ENCODE measurements at regions not wholly inside any gene's neighbourhood (a gene's known extent, or its start where the extent isn't known, plus 50 kb on each side); places are given as distances from the start of the nearest gene placed in this dataset.

- no peak for TF ChIP-seq POLR2A (IDR thresholded peaks at IDR 0.05)
- TF ChIP-seq EP300 (IDR thresholded peaks at IDR 0.05): no peak
- TF ChIP-seq, protein P1, sequence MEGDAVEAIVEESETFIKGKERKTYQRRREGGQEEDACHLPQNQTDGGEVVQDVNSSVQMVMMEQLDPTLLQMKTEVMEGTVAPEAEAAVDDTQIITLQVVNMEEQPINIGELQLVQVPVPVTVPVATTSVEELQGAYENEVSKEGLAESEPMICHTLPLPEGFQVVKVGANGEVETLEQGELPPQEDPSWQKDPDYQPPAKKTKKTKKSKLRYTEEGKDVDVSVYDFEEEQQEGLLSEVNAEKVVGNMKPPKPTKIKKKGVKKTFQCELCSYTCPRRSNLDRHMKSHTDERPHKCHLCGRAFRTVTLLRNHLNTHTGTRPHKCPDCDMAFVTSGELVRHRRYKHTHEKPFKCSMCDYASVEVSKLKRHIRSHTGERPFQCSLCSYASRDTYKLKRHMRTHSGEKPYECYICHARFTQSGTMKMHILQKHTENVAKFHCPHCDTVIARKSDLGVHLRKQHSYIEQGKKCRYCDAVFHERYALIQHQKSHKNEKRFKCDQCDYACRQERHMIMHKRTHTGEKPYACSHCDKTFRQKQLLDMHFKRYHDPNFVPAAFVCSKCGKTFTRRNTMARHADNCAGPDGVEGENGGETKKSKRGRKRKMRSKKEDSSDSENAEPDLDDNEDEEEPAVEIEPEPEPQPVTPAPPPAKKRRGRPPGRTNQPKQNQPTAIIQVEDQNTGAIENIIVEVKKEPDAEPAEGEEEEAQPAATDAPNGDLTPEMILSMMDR (IDR thresholded peaks at IDR 0.05): no peak
- TF ChIP-seq POLR2AphosphoS5 (IDR thresholded peaks at IDR 0.05): no peak
- no peaks in the 10 kb centered on the region for H3K36me3 ChIP-seq
- H3K4me1 ChIP-seq: no peaks in the 10 kb centered on the region
- no peak overlapping the region for H3K27ac ChIP-seq
- no peak overlapping the region for H3K4me3 ChIP-seq
- WGBS: 88% methylated on average over 2 of the region's 2 CpGs
- no peak for DNase-seq (ENCODE audit: low spot score in 2 of 2)
- no peaks in the 10 kb centered on the region for H3K27me3 ChIP-seq
- H3K9me3 ChIP-seq: no peaks in the 10 kb centered on the region
Measured at GRCh38 chr6:141580988-141581552, 551.7 kb upstream of the GJE1 start.

DNA sequence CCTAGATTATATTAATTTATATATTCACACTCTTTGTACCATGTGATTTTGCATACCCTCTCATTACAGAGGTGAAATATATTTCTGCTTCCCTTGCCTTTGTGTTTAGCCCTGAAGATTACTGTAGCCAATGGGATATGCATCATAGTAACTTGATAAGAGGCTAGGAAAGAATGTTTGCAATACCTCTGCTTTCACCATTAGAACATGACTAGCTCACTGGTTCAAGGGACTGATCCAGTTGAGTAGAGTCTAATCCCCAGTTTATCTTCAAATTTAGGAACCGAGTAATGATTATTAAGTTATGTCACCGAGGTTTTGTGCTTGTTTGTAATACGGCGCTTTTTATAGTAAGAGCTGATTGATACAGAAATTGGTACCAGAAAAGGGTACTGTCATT lies 552.6 kb upstream of the GJE1 start:
- H3K4me1 ChIP-seq: no peaks in the 10 kb centered on the region
- no peak overlapping the region for H3K4me3 ChIP-seq
- no peak overlapping the region for H3K27ac ChIP-seq
- no peak for TF ChIP-seq POLR2A (IDR thresholded peaks at IDR 0.05)
- TF ChIP-seq POLR2AphosphoS5 (IDR thresholded peaks at IDR 0.05): no peak
- H3K36me3 ChIP-seq: no peaks in the 10 kb centered on the region
- no peaks in the 10 kb centered on the region for H3K27me3 ChIP-seq
- no peak for DNase-seq (ENCODE audit: low spot score in 2 of 2)
- 91% methylated on average over 4 of the region's 4 CpGs for WGBS
- H3K9me3 ChIP-seq: no peaks in the 10 kb centered on the region

- Histone ChIP-seq H3K4me1 (no peaks in the 10 kb centered on the region), H3K36me3 (no peaks in the 10 kb centered on the region), H3K9me3 (no peaks in the 10 kb centered on the region), H3K27me3 (no peaks in the 10 kb centered on the region), H3K4me3 (no peak overlapping the region), H3K27ac (no peak overlapping the region)
- DNase-seq (ENCODE audit: low spot score in 2 of 2): no peak
- no peak for TF ChIP-seq POLR2A (IDR thresholded peaks at IDR 0.05)
- no peak for TF ChIP-seq POLR2AphosphoS5 (IDR thresholded peaks at IDR 0.05)
Measured at GRCh38 chr6:141576751-141577150, 556.0 kb upstream of the GJE1 start.

DNA sequence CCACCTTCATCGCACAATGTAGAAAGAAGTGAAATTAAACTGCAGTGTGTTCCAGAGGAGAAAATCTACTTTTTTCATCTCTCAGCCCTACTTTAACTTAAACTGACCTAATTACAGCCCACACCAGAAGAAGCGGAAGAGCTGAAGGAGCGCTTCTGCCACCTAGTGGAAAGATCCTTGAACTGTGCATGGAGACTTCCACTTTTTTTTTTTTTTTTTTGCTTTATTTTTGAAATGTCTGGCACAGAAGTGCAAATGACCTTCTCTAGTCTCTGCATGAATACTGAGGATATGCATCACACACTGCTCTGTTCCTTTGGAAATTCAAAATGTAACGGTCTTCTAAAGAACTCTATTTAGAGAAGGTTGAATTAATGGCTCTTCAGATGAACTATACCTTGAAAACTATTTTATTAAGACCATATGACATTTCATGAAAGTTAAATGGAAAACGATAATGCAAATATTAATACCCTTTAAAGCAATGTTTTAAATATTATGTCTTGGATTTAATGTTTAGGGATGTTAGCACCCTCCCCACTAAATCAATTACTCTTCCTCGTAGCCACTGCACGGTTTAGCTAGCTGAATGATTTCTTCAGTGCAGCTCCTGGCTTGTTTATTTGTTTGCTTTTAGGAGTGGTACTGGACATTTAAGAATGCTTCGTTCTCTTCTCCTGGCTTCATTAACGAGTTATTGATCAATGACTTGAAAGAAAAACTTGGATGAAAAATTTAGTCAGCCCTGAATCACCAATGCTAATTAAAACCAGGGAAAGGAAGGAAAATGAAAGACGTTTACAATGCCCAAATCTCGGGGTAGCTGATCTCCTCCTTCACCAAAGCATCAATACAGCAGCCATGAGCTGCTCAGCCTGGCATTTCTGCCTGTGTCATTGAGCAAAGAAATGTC lies 569.6 kb upstream of the GJE1 start:
- Histone ChIP-seq H3K27me3 (no peaks in the 10 kb centered on the region), H3K4me3 (peak overlapping the region; percentile 33), H3K4me1 (peaks cover 12% of the 10 kb centered on the region), H3K9me3 (no peaks in the 10 kb centered on the region), H3K27ac (peak overlapping the region; percentile 0), H3K36me3 (no peaks in the 10 kb centered on the region)
- WGBS: 17% methylated on average over 11 of the region's 11 CpGs
- DNase-seq (ENCODE audit: low spot score in 2 of 2): peak in 1 of 2 donors; percentile 62
- TF ChIP-seq EP300 (IDR thresholded peaks at IDR 0.05): no peak
- TF ChIP-seq, protein P1 (IDR thresholded peaks at IDR 0.05): peak; percentile 75 to 79

DNA sequence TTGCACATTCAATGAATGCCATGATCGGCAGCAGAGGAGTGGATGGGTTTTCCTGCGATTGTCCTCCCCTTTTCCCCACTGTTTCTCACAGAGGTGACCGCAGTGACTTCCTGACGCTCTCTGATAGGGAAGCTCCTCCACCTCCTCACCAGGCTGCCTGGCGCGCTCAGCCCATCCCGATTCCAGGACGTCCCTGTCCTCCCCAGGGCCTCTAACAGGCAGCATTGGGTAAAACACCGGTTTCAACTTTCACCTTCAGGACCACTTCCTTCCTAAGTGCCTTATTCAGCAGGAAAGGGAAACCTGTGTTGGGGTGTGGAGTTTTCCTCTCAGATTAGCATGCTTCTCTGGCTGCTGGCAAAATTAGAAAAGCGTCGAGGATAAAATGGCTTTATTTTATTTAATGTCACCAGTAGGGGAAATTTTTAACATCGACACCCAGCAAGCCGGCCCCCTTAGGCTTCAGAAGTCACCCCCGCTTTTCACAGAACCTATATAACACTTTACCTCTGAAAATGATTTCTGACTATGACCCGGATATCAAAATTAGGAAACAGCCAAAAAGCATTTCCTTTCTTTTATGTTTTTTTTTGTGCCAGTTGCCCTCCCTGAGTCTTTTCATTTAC lies 570.4 kb upstream of the GJE1 start:
- Histone ChIP-seq H3K4me3 (peak overlapping the region; percentile 33), H3K36me3 (no peaks in the 10 kb centered on the region), H3K27ac (peak overlapping the region; percentile 0), H3K4me1 (peaks cover 12% of the 10 kb centered on the region), H3K27me3 (no peaks in the 10 kb centered on the region), H3K9me3 (no peaks in the 10 kb centered on the region)
- DNase-seq (ENCODE audit: low spot score in 2 of 2): peak in 1 of 2 donors; percentile 53
- WGBS: 33% methylated on average over 15 of the region's 15 CpGs
- TF ChIP-seq POLR2AphosphoS5 (IDR thresholded peaks at IDR 0.05) (no peak), EP300 (IDR thresholded peaks at IDR 0.05) (no peak), POLR2A (IDR thresholded peaks at IDR 0.05) (no peak)
- TF ChIP-seq, protein P1 (IDR thresholded peaks at IDR 0.05): no peak

- WGBS: 73% methylated on average over 3 of the region's 3 CpGs
- TF ChIP-seq EP300 (IDR thresholded peaks at IDR 0.05) (no peak), POLR2AphosphoS5 (IDR thresholded peaks at IDR 0.05) (no peak), POLR2A (IDR thresholded peaks at IDR 0.05) (no peak)
- TF ChIP-seq, protein P1 (IDR thresholded peaks at IDR 0.05): no peak
- no peak overlapping the region for H3K4me3 ChIP-seq
- no peaks in the 10 kb centered on the region for H3K36me3 ChIP-seq
- no peak for DNase-seq (ENCODE audit: low spot score in 2 of 2)
- no peak overlapping the region for H3K27ac ChIP-seq
- no peaks in the 10 kb centered on the region for H3K9me3 ChIP-seq
- H3K27me3 ChIP-seq: no peaks in the 10 kb centered on the region
- peaks cover 12% of the 10 kb centered on the region for H3K4me1 ChIP-seq
Measured at GRCh38 chr6:141561154-141561553, 571.6 kb upstream of the GJE1 start.
